HFF-Myc (cell line): ENCODE measurements at regions not wholly inside any gene's neighbourhood (a gene's known extent, or its start where the extent isn't known, plus 50 kb on each side); places are given as distances from the start of the nearest gene placed in this dataset.

Experiments used
- DNase-seq: peaks from one replicate; pipeline ENCODE4 v3.0.0-alpha.2; 2011; ENCODE audit warnings: low read depth; ENCODE audit errors: extremely low read depth
- H3K4me3 ChIP-seq: replicated peaks from 2 replicates; pipeline ENCODE4 v1.5.1; 2011; ENCODE audit warnings: low read depth, mild to moderate bottlenecking, control low read depth, low read length
- TF ChIP-seq, protein P1 (sequence below): IDR thresholded peaks from 2 replicates; pipeline ENCODE4 v1.5.1; 2012; ENCODE audit warnings: mild to moderate bottlenecking, low read depth, low read length, control low read depth; ENCODE audit errors: missing control alignments

DNA sequence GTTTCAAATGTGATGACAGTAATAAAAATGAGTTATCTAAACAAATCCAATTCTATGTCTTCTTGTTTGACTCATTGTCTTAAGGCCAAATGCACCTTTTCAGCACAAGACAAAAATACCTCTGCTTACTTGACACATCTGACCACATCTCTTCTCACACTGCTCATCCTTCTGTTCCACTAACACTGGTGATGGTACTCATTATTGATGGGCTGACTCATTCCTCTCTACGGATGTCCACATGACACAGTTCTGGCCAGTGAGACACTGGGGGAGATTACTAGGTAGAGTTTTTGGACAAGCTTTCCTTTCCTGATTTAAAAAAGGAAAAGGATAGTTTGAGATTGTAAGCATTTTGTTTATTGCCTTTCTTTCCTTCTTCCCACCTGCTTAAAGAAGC is 410.6 kb upstream of the THRB start:
- TF ChIP-seq, protein P1, sequence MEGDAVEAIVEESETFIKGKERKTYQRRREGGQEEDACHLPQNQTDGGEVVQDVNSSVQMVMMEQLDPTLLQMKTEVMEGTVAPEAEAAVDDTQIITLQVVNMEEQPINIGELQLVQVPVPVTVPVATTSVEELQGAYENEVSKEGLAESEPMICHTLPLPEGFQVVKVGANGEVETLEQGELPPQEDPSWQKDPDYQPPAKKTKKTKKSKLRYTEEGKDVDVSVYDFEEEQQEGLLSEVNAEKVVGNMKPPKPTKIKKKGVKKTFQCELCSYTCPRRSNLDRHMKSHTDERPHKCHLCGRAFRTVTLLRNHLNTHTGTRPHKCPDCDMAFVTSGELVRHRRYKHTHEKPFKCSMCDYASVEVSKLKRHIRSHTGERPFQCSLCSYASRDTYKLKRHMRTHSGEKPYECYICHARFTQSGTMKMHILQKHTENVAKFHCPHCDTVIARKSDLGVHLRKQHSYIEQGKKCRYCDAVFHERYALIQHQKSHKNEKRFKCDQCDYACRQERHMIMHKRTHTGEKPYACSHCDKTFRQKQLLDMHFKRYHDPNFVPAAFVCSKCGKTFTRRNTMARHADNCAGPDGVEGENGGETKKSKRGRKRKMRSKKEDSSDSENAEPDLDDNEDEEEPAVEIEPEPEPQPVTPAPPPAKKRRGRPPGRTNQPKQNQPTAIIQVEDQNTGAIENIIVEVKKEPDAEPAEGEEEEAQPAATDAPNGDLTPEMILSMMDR, result no peak
- no peak overlapping the region for H3K4me3 ChIP-seq
- DNase-seq, result no peak

DNA sequence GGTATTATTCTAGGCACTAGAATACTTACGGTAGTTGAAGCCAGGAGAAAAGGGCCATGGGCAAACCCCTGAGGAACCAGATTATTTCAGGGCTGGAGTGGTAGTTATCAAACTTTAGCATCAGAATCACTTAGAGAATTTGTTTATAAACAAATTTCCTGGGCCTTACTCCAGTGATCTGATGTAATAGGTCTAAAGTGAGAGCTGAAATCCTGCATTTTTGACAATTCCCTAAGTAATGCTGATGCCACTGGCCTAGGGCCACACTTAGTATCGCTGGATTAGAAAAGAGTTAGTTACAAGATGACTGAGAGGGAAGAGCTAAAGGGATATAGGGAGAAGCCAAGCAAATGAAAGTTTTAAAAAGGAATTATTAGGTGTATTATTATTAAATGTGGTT is 412.5 kb upstream of the THRB start:
- TF ChIP-seq, protein P1, result no peak

DNA sequence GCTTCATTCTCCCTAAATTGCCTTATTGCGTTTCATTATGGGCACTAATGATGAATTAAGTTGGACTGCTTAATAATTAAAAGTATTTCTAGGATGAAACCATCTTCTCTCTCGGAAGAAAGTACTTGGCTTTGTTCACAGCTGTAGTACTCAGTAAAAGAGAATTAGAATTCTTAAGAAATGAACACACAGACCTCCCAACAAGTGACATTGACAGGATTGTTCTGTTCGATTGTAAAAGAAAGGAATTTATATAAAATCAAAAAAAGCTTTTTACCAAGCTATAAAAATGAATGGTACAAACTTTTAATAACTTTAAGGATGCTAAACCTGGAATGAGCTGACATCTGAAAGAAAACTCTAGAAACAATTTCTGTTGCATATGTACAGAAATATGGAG is 416.4 kb upstream of the THRB start:
- TF ChIP-seq, protein P1, result no peak

More for the DNA sequence above, 412.5 kb upstream of the THRB start:
- H3K4me3 ChIP-seq, result no peak overlapping the region
- DNase-seq, result no peak

DNA sequence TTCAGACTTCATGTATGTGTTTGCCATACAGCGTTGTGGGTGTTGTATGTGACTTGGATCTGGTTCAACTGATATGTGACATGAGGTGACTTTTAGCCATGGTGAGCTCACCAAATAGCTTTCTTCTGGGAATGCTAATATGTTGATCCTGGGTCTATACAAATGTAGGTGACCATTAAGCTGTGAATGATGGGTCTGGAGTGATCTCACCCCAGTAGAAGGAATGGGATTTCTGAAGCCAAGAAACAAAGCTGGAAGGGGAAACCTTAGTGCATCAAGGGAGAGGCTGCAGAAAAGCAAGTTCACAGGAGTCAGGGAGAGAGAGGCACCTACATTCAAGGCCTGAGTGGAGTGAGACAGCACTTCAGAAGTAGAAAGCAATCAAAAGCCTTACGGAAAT is 421.0 kb upstream of the THRB start:
- DNase-seq, result no peak
- TF ChIP-seq, protein P1, result no peak
- no peak overlapping the region for H3K4me3 ChIP-seq

More for the DNA sequence above, 416.4 kb upstream of the THRB start:
- DNase-seq, result no peak
- no peak overlapping the region for H3K4me3 ChIP-seq

DNA sequence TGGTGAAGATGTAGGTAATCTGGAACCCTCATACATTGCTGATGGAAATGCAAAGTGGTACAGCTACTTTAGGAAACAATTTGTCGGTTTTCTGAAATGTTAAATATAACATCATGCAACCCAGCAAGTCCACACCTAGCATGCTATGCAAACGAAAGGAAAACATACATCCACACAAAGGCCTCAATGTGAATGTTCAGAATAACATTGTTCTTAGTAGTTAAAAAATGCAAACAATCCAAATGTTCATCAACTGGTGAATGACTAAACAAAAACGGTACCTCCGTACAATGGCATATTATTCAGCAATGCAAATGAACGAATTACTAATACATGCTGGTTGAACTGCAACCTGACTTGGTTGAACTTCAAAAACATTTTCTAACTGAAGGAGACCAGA is 423.3 kb upstream of the THRB start:
- no peak for DNase-seq
- TF ChIP-seq, protein P1, result no peak
- H3K4me3 ChIP-seq, result no peak overlapping the region

DNA sequence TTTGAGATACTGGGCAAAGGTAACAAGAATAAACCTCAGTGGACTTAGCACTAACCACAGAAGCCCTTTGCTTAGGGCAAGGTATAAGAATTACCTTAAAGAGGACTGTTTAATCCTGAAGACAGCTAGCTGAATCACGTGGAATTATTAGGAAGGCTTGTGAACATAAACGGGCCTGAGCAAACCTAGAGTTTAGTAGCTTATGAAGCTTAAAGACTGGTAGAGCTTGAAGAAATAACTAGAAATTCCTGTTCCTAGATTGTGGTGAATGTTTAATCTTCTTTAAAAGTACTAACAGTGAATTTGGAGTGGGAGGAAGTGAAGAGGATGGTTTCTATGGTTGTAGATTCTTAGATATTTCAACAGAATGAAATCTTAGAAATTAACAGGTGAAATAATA is 428.9 kb upstream of the THRB start:
- TF ChIP-seq, protein P1, result no peak
- no peak for DNase-seq
- no peak overlapping the region for H3K4me3 ChIP-seq

DNA sequence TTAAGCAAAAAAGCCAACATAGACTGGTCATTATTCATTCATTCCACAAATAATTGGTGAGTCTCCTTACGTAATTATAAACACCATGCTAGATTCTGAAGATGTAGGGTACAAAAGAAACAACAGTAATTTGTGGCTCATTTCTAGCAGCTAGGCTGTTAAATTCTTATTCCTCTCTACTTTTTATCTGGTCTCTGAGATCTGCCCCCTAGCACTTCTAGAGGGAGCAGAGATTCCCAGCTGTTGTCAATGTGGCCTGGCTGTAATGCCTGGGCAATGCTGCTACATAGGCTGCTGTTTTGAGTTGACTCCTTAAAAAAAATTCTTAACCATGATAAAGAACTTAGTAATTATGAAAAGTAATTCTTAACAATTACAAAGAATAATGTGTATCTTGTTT is 434.9 kb upstream of the THRB start:
- no peak for DNase-seq
- TF ChIP-seq, protein P1, result no peak
- H3K4me3 ChIP-seq, result no peak overlapping the region
